Stomach (tissue), 4 donors: ENCODE measurements at regions not wholly inside any gene's neighbourhood (a gene's known extent, or its start where the extent isn't known, plus 50 kb on each side); places are given as distances from the start of the nearest gene placed in this dataset.

ENCODE experiments used
- CTCF ChIP-seq, 7 experiments: fragments of 450-650 bp in 4 of 7; fragments of 200-600 bp in 3 of 7; sonication (generic) in 3 of 7; IDR thresholded peaks; one replicate each; pipeline ENCODE4 v1.5.1; 2016 to 2019; ENCODE audit warnings: antibody characterized with exemption in 7 of 7, control low read depth in 2 of 7, mild to moderate bottlenecking in 1 of 7
- EP300 ChIP-seq: sonication (generic); formaldehyde crosslinking; IDR thresholded peaks from one replicate; pipeline ENCODE4 v1.6.1; 2017; ENCODE audit warnings: antibody characterized with exemption
- POLR2A ChIP-seq, 4 donors: fragments of 450-650 bp; IDR thresholded peaks; one replicate each; pipeline ENCODE4 v1.6.1; 2016; ENCODE audit warnings: antibody characterized with exemption in 4 of 4, control low read depth in 2 of 4, mild to moderate bottlenecking in 1 of 4, moderate library complexity in 1 of 4
- POLR2AphosphoS5 ChIP-seq, 3 donors: sonication (generic); formaldehyde crosslinking; IDR thresholded peaks; one replicate each; pipeline ENCODE4 v1.6.1; 2016; ENCODE audit warnings: antibody characterized with exemption in 3 of 3

- no peak for TF ChIP-seq CTCF (IDR thresholded peaks at IDR 0.05)
- TF ChIP-seq POLR2A (IDR thresholded peaks at IDR 0.05): no peak
- TF ChIP-seq POLR2AphosphoS5 (IDR thresholded peaks at IDR 0.05): no peak
- no peak for TF ChIP-seq EP300
Measured at GRCh38 chr15:66848116-66848515, 146.1 kb downstream of the SMAD6 start.
